HG03097 (cell line): ENCODE measurements at regions not wholly inside any gene's neighbourhood (a gene's known extent, or its start where the extent isn't known, plus 50 kb on each side); places are given as distances from the start of the nearest gene placed in this dataset.
"Not testable (repeated sequence)": the region's sequence is repeated elsewhere in the genome, so short reads cannot be mapped to it uniquely, and the experiment has no call there.

Experiments used
- ATAC-seq: cut with Tn5 transposase; IDR thresholded peaks from one replicate; pipeline ENCODE4 v1.9.1; 2021; ENCODE audit not compliant: unreplicated experiment, low FRiP score

DNA sequence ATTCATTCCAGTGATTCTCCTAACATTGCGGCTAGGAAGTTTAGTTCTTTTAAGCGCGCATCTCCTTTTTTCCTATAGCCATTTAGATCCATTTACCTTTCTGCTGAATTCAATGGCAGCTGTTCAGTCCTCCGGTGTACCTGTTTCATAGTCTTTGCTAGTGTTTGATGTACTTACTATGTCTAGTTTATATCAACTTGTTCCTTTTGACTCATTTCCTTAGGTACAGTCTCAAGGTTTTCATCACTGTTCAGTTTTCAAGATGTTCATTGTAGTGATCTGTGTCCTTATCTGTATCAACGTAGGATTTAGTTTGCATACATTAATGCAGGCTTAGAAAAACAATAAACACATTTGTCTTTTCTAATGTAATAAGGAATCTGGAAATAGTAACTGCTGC is 59.0 kb upstream of the MBNL1 start:
- ATAC-seq: no peak

DNA sequence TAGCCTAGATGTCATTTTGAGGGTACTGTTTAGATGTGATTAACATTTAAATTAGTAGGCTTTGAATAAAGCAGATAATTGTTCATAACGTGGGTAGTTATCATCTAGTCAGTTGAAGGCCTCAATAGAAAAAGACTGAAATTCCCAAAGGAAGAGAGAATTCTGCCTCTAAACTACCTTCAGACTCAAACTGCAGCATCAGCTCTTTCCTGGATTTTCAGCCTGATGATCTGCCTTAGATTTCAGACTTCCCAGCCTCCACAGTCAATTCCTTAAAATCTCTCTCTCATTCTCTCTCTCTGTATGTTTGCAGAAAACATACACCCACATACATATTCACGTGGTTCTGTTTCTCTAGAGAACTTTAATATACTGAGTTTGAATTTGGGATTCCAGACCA is 58.0 kb upstream of the MBNL1 start:
- ATAC-seq: no peak

DNA sequence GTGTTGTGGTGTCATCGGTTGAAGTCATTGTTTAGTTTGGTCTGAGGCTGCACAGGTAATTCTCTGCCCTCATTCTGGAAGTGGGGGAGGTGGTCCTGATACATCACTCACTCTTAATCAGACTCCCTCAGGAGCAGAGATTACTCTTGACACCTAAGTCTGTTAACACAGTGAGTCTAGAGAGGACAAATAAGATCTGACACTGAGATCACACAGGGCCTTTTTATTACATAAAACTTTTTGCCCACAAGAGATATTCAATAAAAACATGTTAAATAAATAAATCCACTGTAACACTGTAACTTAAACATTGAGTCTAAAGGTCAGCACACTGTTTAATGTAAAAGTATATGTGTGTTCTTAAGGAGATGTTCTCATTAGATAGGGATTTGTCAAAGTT is 57.1 kb upstream of the MBNL1 start:
- no peak for ATAC-seq

DNA sequence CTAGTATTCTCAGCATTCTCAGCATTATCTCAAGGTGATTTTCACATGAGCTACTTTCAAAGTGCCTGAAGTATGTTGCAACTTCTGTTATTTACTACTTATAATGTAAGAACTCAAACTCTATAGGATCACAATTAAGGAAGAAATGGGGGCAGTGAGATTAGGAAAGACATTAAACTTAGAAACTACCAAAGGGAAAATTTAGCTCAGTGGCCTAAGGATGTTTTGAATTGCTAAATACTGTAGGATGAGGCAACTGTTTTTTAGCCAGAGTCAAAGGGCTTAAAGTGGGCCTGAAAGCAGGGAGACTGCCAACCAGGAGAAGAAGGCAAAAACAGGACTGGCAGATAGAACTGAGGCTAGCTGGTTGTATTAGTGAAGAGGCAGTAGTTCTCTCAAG is 55.5 kb upstream of the MBNL1 start:
- ATAC-seq: no peak

DNA sequence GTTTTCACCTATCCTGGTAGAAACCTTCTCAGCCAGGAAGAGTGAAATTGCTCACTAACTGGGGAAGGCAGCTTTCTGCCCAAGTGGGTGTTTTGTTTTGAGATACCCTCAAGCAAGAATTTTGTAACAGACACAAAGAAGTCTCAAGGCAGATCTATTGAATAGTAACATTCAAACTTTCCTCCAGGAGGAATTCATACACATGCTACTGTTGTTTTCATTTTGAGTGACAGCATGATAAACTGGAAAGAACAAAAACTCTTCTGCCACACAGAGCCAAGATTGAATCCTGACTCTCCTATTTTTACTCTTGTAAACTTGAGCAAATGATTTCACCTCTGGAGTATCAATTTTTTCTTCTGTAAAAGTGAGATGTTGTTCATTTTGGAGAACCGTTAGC is 54.8 kb upstream of the MBNL1 start:
- ATAC-seq: no peak

- ATAC-seq: not testable (repeated sequence)
These were observed 51.5 kb upstream of the MBNL1 start for GRCh38 chr3:152216960-152217865.

GRCh38 chr3:152218602-152219001 is 50.1 kb upstream of the MBNL1 start:
- ATAC-seq: no peak
